Peyer's patch (tissue), 4 donors: ENCODE measurements at regions not wholly inside any gene's neighbourhood (a gene's known extent, or its start where the extent isn't known, plus 50 kb on each side); places are given as distances from the start of the nearest gene placed in this dataset.

ENCODE experiments used
- DNase-seq, 3 donors: peaks; one replicate each; pipeline ENCODE4 v3.0.0-alpha.2; 2017 to 2019
- H3K27ac ChIP-seq, 4 donors: fragments of 200-600 bp; sonication (generic); one replicate each; pipeline ENCODE4 v1.5.1; 2016 to 2019
- H3K27me3 ChIP-seq, 2 donors: fragments of 200-600 bp; sonication (generic); one replicate each; pipeline ENCODE4 v1.5.1; 2019
- H3K36me3 ChIP-seq, 3 donors: fragments of 200-600 bp; sonication (generic); one replicate each; pipeline ENCODE4 v1.5.1; 2016 to 2019
- H3K4me1 ChIP-seq, 4 donors: fragments of 200-600 bp; sonication (generic); one replicate each; pipeline ENCODE4 v1.5.1; 2016 to 2019
- H3K4me3 ChIP-seq, 4 donors: fragments of 200-600 bp; sonication (generic); 1 replicate in 3 of 4; 2 replicates in 1 of 4; pipeline ENCODE4 v1.5.1; 2016 to 2019; ENCODE audit warnings: mild to moderate bottlenecking in 1 of 4
- H3K9me3 ChIP-seq, 4 donors: fragments of 200-600 bp; sonication (generic); one replicate each; pipeline ENCODE4 v1.5.1; 2016 to 2019; ENCODE audit warnings: mild to moderate bottlenecking in 1 of 4
- CTCF ChIP-seq, 6 experiments: fragments of 450-650 bp in 4 of 6; fragments of 200-600 bp in 2 of 6; sonication (generic) in 1 of 6; IDR thresholded peaks; one replicate each; pipeline ENCODE4 v1.5.1; 2017 to 2019; ENCODE audit warnings: antibody characterized with exemption in 6 of 6, mild to moderate bottlenecking in 3 of 6, moderate library complexity in 1 of 6
- POLR2A ChIP-seq, 2 donors: fragments of 450-650 bp; IDR thresholded peaks; one replicate each; pipeline ENCODE4 v1.5.1; 2017; ENCODE audit warnings: antibody characterized with exemption in 2 of 2, mild to moderate bottlenecking in 2 of 2, moderate library complexity in 2 of 2

- no peak overlapping the region for H3K4me3 ChIP-seq
- H3K9me3 ChIP-seq, result no peaks in the 10 kb centered on the region
- no peak overlapping the region for H3K27ac ChIP-seq
- TF ChIP-seq POLR2A (IDR thresholded peaks at IDR 0.05) (no peak), CTCF (IDR thresholded peaks at IDR 0.05) (no peak)
- H3K4me1 ChIP-seq, result no peaks in the 10 kb centered on the region
- H3K27me3 ChIP-seq, result no peaks in the 10 kb centered on the region
- H3K36me3 ChIP-seq, result no peaks in the 10 kb centered on the region
- DNase-seq, result no peak
These were observed 396.2 kb upstream of the SLC35B3 start for GRCh38 chr6:8831366-8832152.

GRCh38 chr6:8830794-8831193, 395.4 kb upstream of the SLC35B3 start:
- Histone ChIP-seq H3K27ac (no peak overlapping the region), H3K27me3 (no peaks in the 10 kb centered on the region), H3K4me3 (no peak overlapping the region), H3K36me3 (no peaks in the 10 kb centered on the region), H3K9me3 (no peaks in the 10 kb centered on the region), H3K4me1 (no peaks in the 10 kb centered on the region)
- DNase-seq, result no peak
- TF ChIP-seq CTCF (IDR thresholded peaks at IDR 0.05), result no peak
- no peak for TF ChIP-seq POLR2A (IDR thresholded peaks at IDR 0.05)

GRCh38 chr6:8829796-8830195, 394.5 kb upstream of the SLC35B3 start:
- no peak for DNase-seq
- Histone ChIP-seq H3K27ac (no peak overlapping the region), H3K4me3 (no peak overlapping the region), H3K9me3 (no peaks in the 10 kb centered on the region), H3K36me3 (no peaks in the 10 kb centered on the region), H3K4me1 (no peaks in the 10 kb centered on the region), H3K27me3 (no peaks in the 10 kb centered on the region)
- TF ChIP-seq POLR2A (IDR thresholded peaks at IDR 0.05) (no peak), CTCF (IDR thresholded peaks at IDR 0.05) (no peak)

- TF ChIP-seq POLR2A (IDR thresholded peaks at IDR 0.05) (no peak), CTCF (IDR thresholded peaks at IDR 0.05) (no peak)
- no peak overlapping the region for H3K4me3 ChIP-seq
- H3K9me3 ChIP-seq, result no peaks in the 10 kb centered on the region
- no peaks in the 10 kb centered on the region for H3K36me3 ChIP-seq
- DNase-seq, result no peak
- H3K27me3 ChIP-seq, result no peaks in the 10 kb centered on the region
- H3K4me1 ChIP-seq, result no peaks in the 10 kb centered on the region
- no peak overlapping the region for H3K27ac ChIP-seq
These were observed 394.0 kb upstream of the SLC35B3 start for GRCh38 chr6:8829296-8829695.

GRCh38 chr6:8828376-8828775, 393.0 kb upstream of the SLC35B3 start:
- no peak for DNase-seq
- no peaks in the 10 kb centered on the region for H3K36me3 ChIP-seq
- H3K27ac ChIP-seq, result no peak overlapping the region
- H3K4me1 ChIP-seq, result no peaks in the 10 kb centered on the region
- no peaks in the 10 kb centered on the region for H3K9me3 ChIP-seq
- TF ChIP-seq POLR2A (IDR thresholded peaks at IDR 0.05), result no peak
- no peak for TF ChIP-seq CTCF (IDR thresholded peaks at IDR 0.05)
- no peak overlapping the region for H3K4me3 ChIP-seq
- no peaks in the 10 kb centered on the region for H3K27me3 ChIP-seq
